ENCODE measurements at regions not wholly inside any gene's neighbourhood (a gene's known extent, or its start where the extent isn't known, plus 50 kb on each side); places are given as distances from the start of the nearest gene placed in this dataset.

DNA sequence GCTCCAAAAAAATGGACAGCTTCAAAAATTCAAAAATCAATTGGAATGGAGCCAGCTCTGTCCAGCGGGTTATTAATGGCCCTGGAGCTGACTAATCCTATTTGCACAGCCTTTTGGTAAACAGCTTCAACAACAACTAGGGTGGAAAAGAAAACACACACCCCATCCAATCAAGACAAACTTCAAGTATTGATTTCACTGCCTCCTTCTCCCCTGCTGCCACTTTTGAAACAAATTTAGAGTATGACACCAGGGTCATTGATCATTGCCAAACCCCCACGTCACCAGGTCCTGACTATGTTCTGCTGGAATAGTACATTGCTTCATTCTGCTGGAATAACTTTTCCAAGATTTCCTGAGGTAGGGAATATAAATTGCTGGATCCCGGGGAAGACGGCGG, 56.8 kb upstream of the GTF3A start:
- Histone ChIP-seq H3K9me3 (ENCODE audit: control insufficient read depth, low read length) (no peaks in the 10 kb centered on the region), H3K27ac (ENCODE audit: low read length) (no peak overlapping the region), H3K27me3 (ENCODE audit: control insufficient read depth, insufficient read depth) (no peaks in the 10 kb centered on the region), H3K4me1 (ENCODE audit: control insufficient read depth, insufficient read depth, low read length) (no peaks in the 10 kb centered on the region), H3K4me3 (ENCODE audit: low read length) (no peak overlapping the region)
- WGBS = 74% methylated on average over 5 of the region's 5 CpGs
- intact Hi-C loops (cut with DNase I) = loop anchor here in 2 of 4 donors (10.0 kb wide), 1 partner anchor 617 kb away; the partner anchor contains the start of gene URAD (in 2 of the 2)
- DNase-seq = no peak
- ATAC-seq = no peak

DNA sequence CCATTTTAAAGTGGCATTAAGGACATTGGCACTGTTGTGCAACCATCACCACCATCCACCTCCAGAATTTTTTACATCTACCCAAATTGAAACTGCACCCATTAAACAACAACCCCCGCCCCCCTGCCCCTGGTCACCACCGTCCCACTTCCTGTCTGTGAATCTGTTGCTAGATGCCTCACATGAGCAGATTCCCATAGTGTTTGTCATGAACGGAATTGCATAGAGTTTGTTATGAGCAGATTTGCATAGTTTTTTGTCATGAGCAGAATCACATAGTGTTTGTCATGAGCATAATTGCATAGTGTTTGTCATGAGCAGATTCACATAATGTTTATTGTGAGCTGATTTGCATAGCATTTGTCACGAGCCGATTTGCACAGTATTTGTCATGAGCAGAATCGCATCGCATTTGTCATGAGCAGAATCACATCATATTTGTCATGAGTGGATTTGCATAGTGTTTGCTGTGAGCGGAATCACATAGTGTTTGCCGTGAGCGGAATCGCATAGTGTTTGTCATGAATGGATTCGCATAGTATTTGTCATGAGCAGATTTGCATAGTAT, 54.0 kb upstream of the GTF3A start:
- H3K4me3 ChIP-seq (ENCODE audit: low read length) = no peak overlapping the region
- no peak for DNase-seq
- no peaks in the 10 kb centered on the region for H3K9me3 ChIP-seq (ENCODE audit: control insufficient read depth, low read length)
- intact Hi-C loops (cut with DNase I) = loop anchor here in 1 of 4 donors (10.0 kb wide), 1 partner anchor 164 kb away; no protein-coding TSS in a partner anchor
- no peaks in the 10 kb centered on the region for H3K27me3 ChIP-seq (ENCODE audit: control insufficient read depth, insufficient read depth)
- no peak for ATAC-seq
- H3K4me1 ChIP-seq (ENCODE audit: control insufficient read depth, insufficient read depth, low read length) = no peaks in the 10 kb centered on the region
- 81% methylated on average over 12 of the region's 12 CpGs for WGBS
- no peak overlapping the region for H3K27ac ChIP-seq (ENCODE audit: low read length)

DNA sequence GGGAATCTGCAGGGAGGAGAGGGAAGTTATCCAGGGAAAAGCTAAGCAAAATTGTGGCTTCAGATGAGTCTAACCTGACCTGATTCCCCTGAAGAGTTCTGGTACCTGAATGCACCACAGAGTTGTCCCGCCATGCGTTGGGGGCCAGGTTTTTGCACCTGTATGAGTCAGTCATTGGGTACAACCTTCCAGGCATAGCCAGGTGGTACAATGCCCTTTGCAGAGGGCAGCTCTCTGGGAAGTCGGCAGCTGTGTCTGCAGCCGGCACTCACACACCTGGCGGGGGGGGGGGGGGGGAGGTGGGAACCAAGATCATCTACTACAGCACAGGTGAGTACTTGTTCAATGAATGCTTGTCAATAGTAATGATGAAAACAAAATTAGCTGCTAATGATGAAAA, 52.5 kb upstream of the GTF3A start:
- H3K27me3 ChIP-seq (ENCODE audit: control insufficient read depth, insufficient read depth) = no peaks in the 10 kb centered on the region
- DNase-seq (no peak), ATAC-seq (no peak)
- H3K9me3 ChIP-seq (ENCODE audit: control insufficient read depth, low read length) = no peaks in the 10 kb centered on the region
- no peak overlapping the region for H3K4me3 ChIP-seq (ENCODE audit: low read length)
- H3K27ac ChIP-seq (ENCODE audit: low read length) = no peak overlapping the region
- no peaks in the 10 kb centered on the region for H3K4me1 ChIP-seq (ENCODE audit: control insufficient read depth, insufficient read depth, low read length)
- whole genome bisulfite sequencing = 83% methylated on average over 5 of the region's 5 CpGs
- intact Hi-C loops (cut with DNase I) = loop anchor here in 1 of 4 donors (10.0 kb wide), 1 partner anchor 163 kb away; no protein-coding TSS in a partner anchor

DNA sequence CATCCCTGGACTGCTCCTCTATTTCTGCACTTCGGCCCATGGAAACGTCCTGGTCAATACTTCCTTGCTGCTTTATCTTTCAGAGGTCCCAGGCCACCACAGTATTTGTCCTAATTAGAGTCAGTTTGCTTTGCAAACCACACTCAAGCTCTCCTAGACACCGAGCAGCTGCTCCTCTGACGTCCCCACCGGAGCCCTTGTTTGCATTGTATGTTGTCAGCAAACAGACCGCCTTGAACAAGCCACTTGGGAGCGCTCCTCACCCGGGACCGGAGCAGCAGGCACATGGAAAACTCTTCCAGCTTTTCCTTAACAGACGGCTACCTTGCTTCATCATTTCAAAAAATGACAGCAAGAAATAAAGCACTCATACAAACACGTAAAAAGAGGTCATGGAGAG, 51.5 kb upstream of the GTF3A start:
- H3K27me3 ChIP-seq (ENCODE audit: control insufficient read depth, insufficient read depth) = no peaks in the 10 kb centered on the region
- no peak overlapping the region for H3K27ac ChIP-seq (ENCODE audit: low read length)
- no peaks in the 10 kb centered on the region for H3K4me1 ChIP-seq (ENCODE audit: control insufficient read depth, insufficient read depth, low read length)
- no peaks in the 10 kb centered on the region for H3K9me3 ChIP-seq (ENCODE audit: control insufficient read depth, low read length)
- intact Hi-C loops (cut with DNase I) = loop anchor here in 1 of 4 donors (10.0 kb wide), 1 partner anchor 162 kb away; no protein-coding TSS in a partner anchor
- no peak for ATAC-seq
- 26% methylated on average over 11 of the region's 11 CpGs for WGBS
- DNase-seq = no peak
- no peak overlapping the region for H3K4me3 ChIP-seq (ENCODE audit: low read length)

DNA sequence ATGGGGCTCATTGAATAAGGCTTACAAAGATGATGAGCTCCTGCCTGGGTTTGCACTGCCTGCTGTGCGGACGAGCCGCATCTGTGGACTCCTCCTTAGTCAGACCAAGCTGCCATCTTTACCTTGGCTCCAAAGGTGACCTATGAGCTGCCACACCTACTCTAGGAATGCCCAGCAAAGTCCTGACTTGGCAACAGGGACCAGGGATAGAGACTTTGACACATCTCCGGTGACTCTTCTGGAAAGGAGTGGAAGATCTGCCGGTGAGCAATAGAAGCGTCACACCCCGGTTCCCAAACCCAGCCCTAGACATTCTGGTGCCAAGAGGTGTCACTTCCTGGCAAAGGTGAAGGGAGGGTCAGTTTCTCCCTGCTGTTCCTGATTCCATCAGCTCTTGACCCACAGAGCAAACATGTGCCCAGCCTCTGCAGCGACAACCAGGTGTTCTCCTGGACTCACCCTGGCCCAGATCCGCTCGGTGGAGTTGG, 50.2 kb upstream of the GTF3A start:
- no peak overlapping the region for H3K4me3 ChIP-seq (ENCODE audit: low read length)
- ATAC-seq (no peak), DNase-seq (no peak)
- no peaks in the 10 kb centered on the region for H3K4me1 ChIP-seq (ENCODE audit: control insufficient read depth, insufficient read depth, low read length)
- no peaks in the 10 kb centered on the region for H3K27me3 ChIP-seq (ENCODE audit: control insufficient read depth, insufficient read depth)
- intact Hi-C loops (cut with DNase I) = loop anchor here in 1 of 4 donors (10.0 kb wide), 1 partner anchor 161 kb away; no protein-coding TSS in a partner anchor
- no peak overlapping the region for H3K27ac ChIP-seq (ENCODE audit: low read length)
- WGBS = 84% methylated on average over 10 of the region's 10 CpGs
- no peaks in the 10 kb centered on the region for H3K9me3 ChIP-seq (ENCODE audit: control insufficient read depth, low read length)
